ENCODE measurements at regions not wholly inside any gene's neighbourhood (a gene's known extent, or its start where the extent isn't known, plus 50 kb on each side); places are given as distances from the start of the nearest gene placed in this dataset.

DNA sequence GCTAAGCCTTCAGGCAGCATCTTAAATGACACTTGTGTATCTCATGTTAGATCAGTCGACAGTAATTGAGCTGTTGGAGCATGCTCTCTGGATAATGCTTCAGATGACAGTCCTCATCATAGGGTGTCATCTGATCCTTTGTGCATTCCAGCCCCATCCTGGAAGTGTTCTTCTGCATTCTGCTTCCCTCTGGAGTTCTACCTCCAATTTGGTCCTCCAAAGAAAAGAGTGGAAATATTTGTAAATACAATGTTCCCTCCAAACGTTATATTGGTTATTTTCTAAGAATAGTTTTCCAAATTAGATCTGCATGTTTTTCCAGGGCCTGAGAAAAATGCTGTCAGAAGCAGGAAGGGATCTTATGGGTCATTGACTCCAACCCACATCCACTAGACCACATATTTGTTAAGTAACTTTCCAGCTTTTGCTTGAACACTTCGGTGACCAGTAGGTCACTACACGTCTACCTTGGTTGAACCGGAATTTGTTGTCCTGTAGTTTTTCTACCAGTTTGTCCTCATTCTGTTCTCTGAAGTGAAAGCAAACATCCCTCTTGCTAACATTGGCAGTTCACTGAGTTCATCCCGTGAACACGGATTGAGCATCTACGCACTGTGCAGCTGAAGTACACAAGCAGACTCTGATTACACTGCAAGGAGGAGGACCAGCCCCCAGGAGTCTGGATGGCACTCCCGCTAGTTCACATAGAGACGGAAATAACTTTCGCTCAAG, 136.0 kb downstream of the TLR5 start:
- no peak for TF ChIP-seq CTCF (IDR thresholded peaks at IDR 0.05; ENCODE audit: insufficient read depth, low read depth, low read length)

DNA sequence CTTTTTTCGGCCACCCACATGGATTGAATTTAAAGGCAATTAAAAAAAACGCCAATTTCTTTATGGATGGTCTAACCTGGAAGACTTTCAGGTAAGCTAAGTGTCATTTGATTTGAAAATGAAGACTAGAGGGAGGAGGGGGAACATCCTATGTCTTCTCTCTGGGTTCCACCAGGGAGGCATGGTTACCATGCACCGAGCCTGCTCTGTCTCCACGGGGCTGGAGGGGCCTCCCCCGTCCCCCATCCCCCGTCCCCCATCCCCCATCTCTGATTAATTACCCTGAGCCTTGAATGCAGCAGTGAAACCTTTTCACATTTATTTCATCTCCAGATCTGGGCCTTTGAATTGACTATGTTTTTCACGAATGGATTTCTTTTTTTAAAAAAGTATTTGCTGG, 135.1 kb downstream of the TLR5 start:
- no peak for DNase-seq (ENCODE audit: low read depth)
- H3K27me3 ChIP-seq (ENCODE audit: control insufficient read depth, insufficient read depth, low read length) = no peaks in the 10 kb centered on the region
- CTCF ChIA-PET = no interaction called here
- TF ChIP-seq CTCF (IDR thresholded peaks at IDR 0.05; ENCODE audit: insufficient read depth, low read depth, low read length) = no peak
- no peak overlapping the region for H3K4me3 ChIP-seq (ENCODE audit: low read depth, low read length)
- POLR2A ChIA-PET = no interaction called here
- H3K36me3 ChIP-seq (ENCODE audit: control insufficient read depth, insufficient read depth, low read length) = no peaks in the 10 kb centered on the region

More for the DNA sequence above, 136.0 kb downstream of the TLR5 start:
- Histone ChIP-seq H3K27me3 (ENCODE audit: control insufficient read depth, insufficient read depth, low read length) (no peaks in the 10 kb centered on the region), H3K36me3 (ENCODE audit: control insufficient read depth, insufficient read depth, low read length) (no peaks in the 10 kb centered on the region), H3K4me3 (ENCODE audit: low read depth, low read length) (no peak overlapping the region)
- DNase-seq (ENCODE audit: low read depth) = no peak
- ChIA-PET CTCF (no interaction called here), POLR2A (no interaction called here)

GRCh38 chr1:223008808-223009207, 134.2 kb downstream of the TLR5 start:
- Histone ChIP-seq H3K4me3 (ENCODE audit: low read depth, low read length) (no peak overlapping the region), H3K36me3 (ENCODE audit: control insufficient read depth, insufficient read depth, low read length) (no peaks in the 10 kb centered on the region), H3K27me3 (ENCODE audit: control insufficient read depth, insufficient read depth, low read length) (no peaks in the 10 kb centered on the region)
- no peak for TF ChIP-seq CTCF (IDR thresholded peaks at IDR 0.05; ENCODE audit: insufficient read depth, low read depth, low read length)
- CTCF ChIA-PET = no interaction called here
- DNase-seq (ENCODE audit: low read depth) = no peak
- POLR2A ChIA-PET = no interaction called here

DNA sequence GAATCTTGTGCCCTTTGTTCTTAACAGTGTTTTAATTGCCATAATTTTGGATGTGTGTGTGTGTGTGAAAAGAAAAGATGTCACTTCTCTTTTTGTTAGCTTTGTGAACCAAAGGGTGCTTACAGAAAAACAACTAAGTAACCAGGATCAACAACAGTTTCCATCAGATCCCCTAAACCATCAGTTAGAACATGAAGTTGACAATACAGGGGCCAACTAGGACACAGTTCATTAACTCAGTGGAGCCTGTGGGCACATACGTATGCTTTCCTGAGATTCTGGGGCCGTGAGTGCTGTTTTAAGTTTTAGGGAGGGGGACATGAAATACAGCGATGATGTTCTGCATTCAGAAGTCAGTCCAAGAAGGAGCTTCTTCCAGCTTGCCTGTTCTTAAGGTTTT, 133.6 kb downstream of the TLR5 start:
- CTCF ChIA-PET = no interaction called here
- no peak for TF ChIP-seq CTCF (IDR thresholded peaks at IDR 0.05; ENCODE audit: insufficient read depth, low read depth, low read length)

GRCh38 chr1:223010582-223011504, 132.2 kb downstream of the TLR5 start:
- Histone ChIP-seq H3K36me3 (ENCODE audit: control insufficient read depth, insufficient read depth, low read length) (no peaks in the 10 kb centered on the region), H3K4me3 (ENCODE audit: low read depth, low read length) (no peak overlapping the region), H3K27me3 (ENCODE audit: control insufficient read depth, insufficient read depth, low read length) (no peaks in the 10 kb centered on the region)
- ChIA-PET CTCF (interaction anchor here (1.0 to 1.4 kb wide), 2 partner anchors 8 to 272 kb away, joined by 3 read pairs; no protein-coding TSS in a partner anchor), POLR2A (no interaction called here)
- TF ChIP-seq CTCF (IDR thresholded peaks at IDR 0.05; ENCODE audit: insufficient read depth, low read depth, low read length) = no peak
- no peak for DNase-seq (ENCODE audit: low read depth)

More for the DNA sequence above, 133.6 kb downstream of the TLR5 start:
- Histone ChIP-seq H3K4me3 (ENCODE audit: low read depth, low read length) (no peak overlapping the region), H3K27me3 (ENCODE audit: control insufficient read depth, insufficient read depth, low read length) (no peaks in the 10 kb centered on the region), H3K36me3 (ENCODE audit: control insufficient read depth, insufficient read depth, low read length) (no peaks in the 10 kb centered on the region)
- POLR2A ChIA-PET = no interaction called here
- no peak for DNase-seq (ENCODE audit: low read depth)

Measured in BJ (cell line).